ENCODE measurements at regions not wholly inside any gene's neighbourhood (a gene's known extent, or its start where the extent isn't known, plus 50 kb on each side); places are given as distances from the start of the nearest gene placed in this dataset.

- Histone ChIP-seq H3K36me3 (replicated peaks in 1 of 2; ENCODE audit: control insufficient read depth in 1 of 2, insufficient read depth in 2 of 2, low read length in 2 of 2) (no peaks in the 10 kb centered on the region), H3K9me3 (replicated peaks in 1 of 2; ENCODE audit: control insufficient read depth in 1 of 2, insufficient read depth in 1 of 2, low read length in 2 of 2) (no peaks in the 10 kb centered on the region), H3K27me3 (ENCODE audit: control insufficient read depth in 2 of 2, insufficient read depth in 2 of 2, low read length in 2 of 2) (no peaks in the 10 kb centered on the region), H2AFZ (ENCODE audit: insufficient read depth, low read depth, low read length, poor library complexity, severe bottlenecking) (no peak overlapping the region), H3K4me3 (replicated peaks in 1 of 3; ENCODE audit: low read depth in 2 of 3, low read length in 3 of 3) (no peak overlapping the region), H3K9ac (ENCODE audit: insufficient read depth, low read length, poor library complexity, severe bottlenecking) (no peak overlapping the region), H3K4me2 (replicated peaks; ENCODE audit: extremely low read depth, low read length, poor library complexity, severe bottlenecking) (no peak overlapping the region), H3K27ac (ENCODE audit: low read depth in 1 of 2, low read length in 2 of 2) (no peak overlapping the region), H4K20me1 (ENCODE audit: insufficient read depth, low read length) (no peaks in the 10 kb centered on the region), H3K4me1 (ENCODE audit: control insufficient read depth in 1 of 2, insufficient read depth in 2 of 2, low read length in 2 of 2) (no peaks in the 10 kb centered on the region), H3K79me2 (ENCODE audit: insufficient read depth, low read length) (no peaks in the 10 kb centered on the region)
- TF ChIP-seq CTCF (IDR thresholded peaks at IDR 0.05), result no peak
- no peak for DNase-seq
- intact Hi-C loops (cut with micrococcal nuclease), result no loop called here
- no peak overlapping the region for H3K4me3 Mint-ChIP-seq
- peaks cover 0 to 3% (median 0%) of the 10 kb centered on the region in 7 donors for H3K9me3 Mint-ChIP-seq
- no peaks in the 10 kb centered on the region for H3K4me1 Mint-ChIP-seq
- H3K27me3 Mint-ChIP-seq (ENCODE audit: low read depth in 3 of 3), result peaks cover 3 to 11% (median 8%) of the 10 kb centered on the region in 3 donors
- WGBS (ENCODE audit: insufficient coverage), result 40% methylated on average over 1 of the region's 2 CpGs
- H3K36me3 Mint-ChIP-seq, result no peaks in the 10 kb centered on the region
- no peak overlapping the region for H3K27ac Mint-ChIP-seq
Measured at GRCh38 chr1:219837994-219838294, 90.4 kb downstream of the SLC30A10 start.

GRCh38 chr1:219837274-219837993 lies 90.9 kb downstream of the SLC30A10 start:
- no peak overlapping the region for H3K4me3 Mint-ChIP-seq
- Histone ChIP-seq H3K36me3 (replicated peaks in 1 of 2; ENCODE audit: control insufficient read depth in 1 of 2, insufficient read depth in 2 of 2, low read length in 2 of 2) (no peaks in the 10 kb centered on the region), H3K9ac (ENCODE audit: insufficient read depth, low read length, poor library complexity, severe bottlenecking) (no peak overlapping the region), H4K20me1 (ENCODE audit: insufficient read depth, low read length) (no peaks in the 10 kb centered on the region), H2AFZ (ENCODE audit: insufficient read depth, low read depth, low read length, poor library complexity, severe bottlenecking) (no peak overlapping the region), H3K9me3 (replicated peaks in 1 of 2; ENCODE audit: control insufficient read depth in 1 of 2, insufficient read depth in 1 of 2, low read length in 2 of 2) (no peaks in the 10 kb centered on the region), H3K27me3 (ENCODE audit: control insufficient read depth in 2 of 2, insufficient read depth in 2 of 2, low read length in 2 of 2) (no peaks in the 10 kb centered on the region), H3K4me1 (ENCODE audit: control insufficient read depth in 1 of 2, insufficient read depth in 2 of 2, low read length in 2 of 2) (no peaks in the 10 kb centered on the region), H3K4me2 (replicated peaks; ENCODE audit: extremely low read depth, low read length, poor library complexity, severe bottlenecking) (no peak overlapping the region), H3K79me2 (ENCODE audit: insufficient read depth, low read length) (no peaks in the 10 kb centered on the region), H3K4me3 (replicated peaks in 1 of 3; ENCODE audit: low read depth in 2 of 3, low read length in 3 of 3) (no peak overlapping the region), H3K27ac (ENCODE audit: low read depth in 1 of 2, low read length in 2 of 2) (no peak overlapping the region)
- WGBS (ENCODE audit: insufficient coverage), result no CpG with 5 or more reads among the region's 7 CpGs
- H3K27ac Mint-ChIP-seq, result no peak overlapping the region
- H3K9me3 Mint-ChIP-seq, result peaks cover 0 to 3% (median 0%) of the 10 kb centered on the region in 7 donors
- H3K4me1 Mint-ChIP-seq, result no peaks in the 10 kb centered on the region
- peak; percentile 14 for TF ChIP-seq CTCF (IDR thresholded peaks at IDR 0.05)
- H3K27me3 Mint-ChIP-seq (ENCODE audit: low read depth in 3 of 3), result peaks cover 3 to 11% (median 8%) of the 10 kb centered on the region in 3 donors
- intact Hi-C loops (cut with micrococcal nuclease), result no loop called here
- no peaks in the 10 kb centered on the region for H3K36me3 Mint-ChIP-seq
- DNase-seq, result no peak
